Neural cell (in vitro differentiated cells): ENCODE measurements at regions not wholly inside any gene's neighbourhood (a gene's known extent, or its start where the extent isn't known, plus 50 kb on each side); places are given as distances from the start of the nearest gene placed in this dataset.

ENCODE experiments used
- RAD21 ChIP-seq: fragments of 450-650 bp; conservative IDR thresholded peaks from 2 replicates; pipeline ENCODE4 v1.6.1; 2014; ENCODE audit warnings: antibody characterized with exemption, mild to moderate bottlenecking, moderate library complexity
- TF ChIP-seq, protein P1 (sequence below): fragments of 450-650 bp; IDR thresholded peaks from 2 replicates; pipeline ENCODE4 v1.5.1; 2014; ENCODE audit warnings: antibody characterized with exemption, mild to moderate bottlenecking, moderate library complexity; ENCODE audit not compliant: poor library complexity, severe bottlenecking

DNA sequence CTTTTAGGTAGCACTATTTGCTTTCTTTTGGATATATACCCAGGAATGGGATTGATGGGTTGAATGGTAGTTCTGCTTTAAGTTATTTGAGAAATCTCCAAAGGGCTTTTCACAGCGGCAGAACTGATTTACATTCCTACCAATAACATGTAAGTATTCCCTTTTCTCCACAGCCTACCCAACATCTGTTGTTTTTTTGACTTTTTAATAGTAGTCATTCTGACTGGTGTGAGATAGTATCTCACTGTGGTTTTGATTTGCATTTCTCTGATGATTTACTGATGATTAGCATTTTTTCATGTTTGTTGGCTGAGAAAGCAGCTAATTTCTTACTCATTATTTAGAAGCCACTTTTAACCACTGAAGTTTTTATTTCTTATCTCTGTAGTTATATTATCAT lies 221.1 kb upstream of the ACTBL2 start:
- no peak for TF ChIP-seq RAD21
- TF ChIP-seq, protein P1, sequence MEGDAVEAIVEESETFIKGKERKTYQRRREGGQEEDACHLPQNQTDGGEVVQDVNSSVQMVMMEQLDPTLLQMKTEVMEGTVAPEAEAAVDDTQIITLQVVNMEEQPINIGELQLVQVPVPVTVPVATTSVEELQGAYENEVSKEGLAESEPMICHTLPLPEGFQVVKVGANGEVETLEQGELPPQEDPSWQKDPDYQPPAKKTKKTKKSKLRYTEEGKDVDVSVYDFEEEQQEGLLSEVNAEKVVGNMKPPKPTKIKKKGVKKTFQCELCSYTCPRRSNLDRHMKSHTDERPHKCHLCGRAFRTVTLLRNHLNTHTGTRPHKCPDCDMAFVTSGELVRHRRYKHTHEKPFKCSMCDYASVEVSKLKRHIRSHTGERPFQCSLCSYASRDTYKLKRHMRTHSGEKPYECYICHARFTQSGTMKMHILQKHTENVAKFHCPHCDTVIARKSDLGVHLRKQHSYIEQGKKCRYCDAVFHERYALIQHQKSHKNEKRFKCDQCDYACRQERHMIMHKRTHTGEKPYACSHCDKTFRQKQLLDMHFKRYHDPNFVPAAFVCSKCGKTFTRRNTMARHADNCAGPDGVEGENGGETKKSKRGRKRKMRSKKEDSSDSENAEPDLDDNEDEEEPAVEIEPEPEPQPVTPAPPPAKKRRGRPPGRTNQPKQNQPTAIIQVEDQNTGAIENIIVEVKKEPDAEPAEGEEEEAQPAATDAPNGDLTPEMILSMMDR: no peak
